H1 (cell line): ENCODE measurements at regions not wholly inside any gene's neighbourhood (a gene's known extent, or its start where the extent isn't known, plus 50 kb on each side); places are given as distances from the start of the nearest gene placed in this dataset.
"Not testable (repeated sequence)": the region's sequence is repeated elsewhere in the genome, so short reads cannot be mapped to it uniquely, and the experiment has no call there.

Source experiments
- CTCF ChIA-PET: fragments of 300-600 bp; sonication (Branson Sonifier 250); formaldehyde crosslinking; loops from one replicate; lab custom pipeline; 2021; ENCODE audit not compliant: partially characterized antibody; lab: Charles Lee
- POLR2A ChIA-PET: fragments of 300-600 bp; sonication (Branson Sonifier 250); formaldehyde crosslinking; loops from one replicate; lab custom pipeline; 2021; ENCODE audit warnings: inconsistent platforms; ENCODE audit not compliant: partially characterized antibody; lab: Charles Lee
- DNase-seq, 2 experiments: peaks; one replicate each; pipeline versions ENCODE4 v3.0.0 to v3.0.0-alpha.2; 2010 to 2022; ENCODE audit warnings: low spot score in 2 of 2, low read depth in 1 of 2, mixed read lengths in 1 of 2
- FAIRE-seq: peaks from 2 replicates; lab custom pipeline; 2011; peaks lifted over from hg19 to GRCh38; lab: Jason Lieb, UNC
- H2AFZ ChIP-seq: 2 replicates; pipeline ENCODE4 v1.8.1; 2012; ENCODE audit warnings: low read length, inconsistent platforms
- H2AK5ac ChIP-seq: 2 replicates; pipeline ENCODE4 v1.6.1; 2013; ENCODE audit warnings: low read depth, low read length
- H2BK120ac ChIP-seq: replicated peaks from 2 replicates; pipeline ENCODE3; 2013; ENCODE audit warnings: low read depth, low read length, inconsistent platforms
- H2BK12ac ChIP-seq: 2 replicates; pipeline ENCODE4 v1.6.1; 2013; ENCODE audit warnings: low read depth, low read length
- H2BK15ac ChIP-seq: 2 replicates; pipeline ENCODE4 v1.6.1; 2013; ENCODE audit warnings: low read length
- H2BK20ac ChIP-seq: 2 replicates; pipeline ENCODE4 v1.6.1; 2013; ENCODE audit warnings: low read length
- H2BK5ac ChIP-seq: 2 replicates; pipeline ENCODE4 v1.6.1; 2013; ENCODE audit warnings: low read depth, low read length
- H3K14ac ChIP-seq: 2 replicates; pipeline ENCODE4 v1.6.1; 2013; ENCODE audit warnings: inconsistent platforms; ENCODE audit not compliant: insufficient read length
- H3K18ac ChIP-seq: 2 replicates; pipeline ENCODE4 v1.6.1; 2013; ENCODE audit warnings: low read length; ENCODE audit errors: extremely low read depth
- H3K23ac ChIP-seq: 2 replicates; pipeline ENCODE4 v1.6.1; 2013; ENCODE audit warnings: inconsistent platforms; ENCODE audit not compliant: insufficient read length
- H3K23me2 ChIP-seq: 2 replicates; pipeline ENCODE4 v1.6.1; 2013; ENCODE audit warnings: low read depth, low read length
- H3K27ac ChIP-seq: 2 replicates; pipeline ENCODE4 v1.6.1; 2011; ENCODE audit warnings: low read depth, low read length, inconsistent platforms
- H3K27me3 ChIP-seq, 4 experiments: replicated peaks in 1 of 4; 1 replicate in 1 of 4; 2 replicates in 3 of 4; pipeline versions ENCODE4 v1.6.1 to v1.8.1; 2011 to 2013; ENCODE audit warnings: low read length in 3 of 4, mild to moderate bottlenecking in 3 of 4, inconsistent platforms in 2 of 4, mixed read lengths in 2 of 4, moderate library complexity in 1 of 4; ENCODE audit not compliant: control insufficient read depth in 3 of 4, insufficient read depth in 3 of 4; ENCODE audit errors: extremely low read depth in 1 of 4
- H3K36me3 ChIP-seq, 4 experiments: 2 replicates each; pipeline versions ENCODE4 v1.6.1 to v1.8.1; 2011 to 2013; ENCODE audit warnings: mild to moderate bottlenecking in 4 of 4, low read length in 3 of 4, moderate library complexity in 2 of 4, control low read depth in 1 of 4, inconsistent platforms in 1 of 4; ENCODE audit not compliant: insufficient read depth in 4 of 4, control insufficient read depth in 2 of 4
- H3K4ac ChIP-seq: replicated peaks from 2 replicates; pipeline ENCODE3; 2013; ENCODE audit warnings: low read length, low read depth, mixed read lengths, inconsistent platforms; ENCODE audit not compliant: insufficient read length
- H3K4me1 ChIP-seq, 4 experiments: replicated peaks in 1 of 4; 1 replicate in 1 of 4; 2 replicates in 3 of 4; pipeline versions ENCODE4 v1.6.1 to v1.8.1; 2011 to 2013; ENCODE audit warnings: low read length in 3 of 4, inconsistent platforms in 2 of 4, mixed read lengths in 1 of 4; ENCODE audit not compliant: insufficient read depth in 4 of 4, control insufficient read depth in 3 of 4
- H3K4me2 ChIP-seq, 2 experiments: 2 replicates each; pipeline versions ENCODE4 v1.6.1 to v1.8.1; 2011 to 2013; ENCODE audit warnings: low read depth in 2 of 2, low read length in 2 of 2, control low read depth in 1 of 2, inconsistent platforms in 1 of 2, mild to moderate bottlenecking in 1 of 2; ENCODE audit not compliant: insufficient read depth in 1 of 2
- H3K4me3 ChIP-seq, 4 experiments: fragments of 200-600, 300-600 bp in 1 of 4; sonication (generic), shearing (Covaris generic), sonication (Bioruptor Twin) in 1 of 4; 2 replicates each; pipeline versions ENCODE4 v1.5.1 to v1.8.1; 2011 to 2016; ENCODE audit warnings: low read length in 4 of 4, low read depth in 3 of 4, control low read depth in 2 of 4, inconsistent platforms in 2 of 4, mild to moderate bottlenecking in 2 of 4, mixed read lengths in 1 of 4, moderate library complexity in 1 of 4; ENCODE audit not compliant: insufficient read depth in 2 of 4; ENCODE audit errors: extremely low read depth in 1 of 4
- H3K56ac ChIP-seq: replicated peaks from 2 replicates; pipeline ENCODE3; 2013; ENCODE audit warnings: low read depth, mild to moderate bottlenecking, mixed read lengths, low read length, inconsistent platforms; ENCODE audit not compliant: insufficient read length
- H3K79me1 ChIP-seq: 2 replicates; pipeline ENCODE4 v1.6.1; 2013; ENCODE audit warnings: low read depth, low read length, control low read depth
- H3K79me2 ChIP-seq, 2 experiments: 2 replicates each; pipeline versions ENCODE4 v1.6.1 to v1.8.1; 2012 to 2013; ENCODE audit warnings: low read length in 2 of 2, mild to moderate bottlenecking in 2 of 2, inconsistent platforms in 1 of 2; ENCODE audit not compliant: insufficient read depth in 2 of 2, control insufficient read depth in 1 of 2
- H3K9ac ChIP-seq, 4 experiments: replicated peaks in 1 of 4; 1 replicate in 1 of 4; 2 replicates in 3 of 4; pipeline versions ENCODE4 v1.6.1 to v1.8.1; 2011 to 2013; ENCODE audit warnings: low read depth in 3 of 4, low read length in 3 of 4, control low read depth in 2 of 4, mild to moderate bottlenecking in 2 of 4, moderate library complexity in 2 of 4, inconsistent platforms in 1 of 4; ENCODE audit errors: extremely low read depth in 1 of 4
- H3K9me3 ChIP-seq, 2 experiments: 2 replicates each; pipeline versions ENCODE4 v1.6.1 to v1.8.1; 2012 to 2013; ENCODE audit warnings: mild to moderate bottlenecking in 2 of 2, moderate library complexity in 2 of 2, control low read depth in 1 of 2, inconsistent platforms in 1 of 2, low read depth in 1 of 2, low read length in 1 of 2, mixed read lengths in 1 of 2; ENCODE audit not compliant: insufficient read depth in 2 of 2
- H4K20me1 ChIP-seq, 2 experiments: replicated peaks in 1 of 2; 2 replicates each; pipeline versions ENCODE3 to v1.8.1; 2011 to 2013; ENCODE audit warnings: inconsistent platforms in 2 of 2, low read length in 2 of 2, mild to moderate bottlenecking in 1 of 2; ENCODE audit not compliant: insufficient read depth in 2 of 2, control insufficient read depth in 1 of 2
- H4K5ac ChIP-seq: 2 replicates; pipeline ENCODE4 v1.6.1; 2013; ENCODE audit warnings: low read length, low read depth, mixed read lengths, inconsistent platforms; ENCODE audit not compliant: insufficient read length
- H4K8ac ChIP-seq: 2 replicates; pipeline ENCODE4 v1.8.0; 2013; ENCODE audit warnings: mild to moderate bottlenecking, moderate library complexity, low read length, inconsistent platforms; ENCODE audit not compliant: insufficient read depth; ENCODE audit errors: extremely low read depth
- H4K91ac ChIP-seq: replicated peaks from 2 replicates; pipeline ENCODE3; 2013; ENCODE audit warnings: low read length, mixed read lengths, inconsistent platforms; ENCODE audit not compliant: insufficient read length
- CBX5 ChIP-seq: fragments of 300-800, 300-1000 bp; sonication (generic); IDR thresholded peaks from 2 replicates; pipeline ENCODE4 v1.7.1; 2016; ENCODE audit warnings: antibody characterized with exemption, low read length, low read depth
- KDM1A ChIP-seq: fragments of 200-600, 300-600 bp; sonication (generic); IDR thresholded peaks from 2 replicates; pipeline ENCODE4 v1.7.1; 2016; ENCODE audit warnings: mild to moderate bottlenecking, low read length, borderline replicate concordance
- MAX ChIP-seq: IDR thresholded peaks from 2 replicates; pipeline ENCODE4 v1.6.1; 2012; ENCODE audit warnings: inconsistent platforms
- SAP30 ChIP-seq: fragments of 300-600 bp; sonication (generic); IDR thresholded peaks from 2 replicates; pipeline ENCODE4 v1.7.1; 2012; ENCODE audit warnings: low read length, moderate library complexity, mild to moderate bottlenecking, inconsistent platforms; ENCODE audit not compliant: insufficient read depth, insufficient replicate concordance
- SP1 ChIP-seq: IDR thresholded peaks from 2 replicates; pipeline ENCODE4 v1.6.1; 2011; ENCODE audit warnings: low read depth, low read length
- ZNF274 ChIP-seq: IDR thresholded peaks from 2 replicates; pipeline ENCODE4 v1.7.0; 2012; ENCODE audit warnings: low read length, borderline replicate concordance; ENCODE audit errors: extremely low read depth
- WGBS, 2 experiments: shearing (Covaris generic) in 1 of 2; methylation state at CpG; one replicate each; pipeline versions ENCODE4 v1.1.6 to v1.1.7; 2013 to 2015; ENCODE audit warnings: low lambda C conversion rate in 2 of 2, mixed read lengths in 2 of 2, inconsistent platforms in 1 of 2, low coverage in 1 of 2, missing lambda C conversion rate in 1 of 2; ENCODE audit not compliant: insufficient replicate concordance in 2 of 2, insufficient coverage in 1 of 2, insufficient read length in 1 of 2; ENCODE audit errors: extremely low coverage in 1 of 2, missing lambda C conversion rate in 1 of 2; 5-methylcytosine and 5-hydroxymethylcytosine counted together

- no peak for TF ChIP-seq SAP30
- no peak for TF ChIP-seq SP1
- TF ChIP-seq MAX = no peak
- TF ChIP-seq CBX5 = no peak
- TF ChIP-seq KDM1A = no peak
- no peak for TF ChIP-seq ZNF274
- TF ChIP-seq, all 59 proteins: peak for 0
Observed at GRCh38 chr9:85466834-85467233, 274.9 kb downstream of the AGTPBP1 start (continued).

- H2AK5ac ChIP-seq, H2BK120ac ChIP-seq, DNase-seq, H2BK20ac ChIP-seq, H3K36me3 ChIP-seq, H3K27me3 ChIP-seq, H3K18ac ChIP-seq, H4K8ac ChIP-seq, H2BK15ac ChIP-seq, H3K79me2 ChIP-seq, H4K91ac ChIP-seq, H3K9me3 ChIP-seq, H3K4ac ChIP-seq, H4K20me1 ChIP-seq, H3K4me2 ChIP-seq, H3K23me2 ChIP-seq, H3K56ac ChIP-seq, H2AFZ ChIP-seq, H4K5ac ChIP-seq, POLR2A ChIA-PET, H2BK12ac ChIP-seq, H3K4me3 ChIP-seq, H3K9ac ChIP-seq, H3K4me1 ChIP-seq, CTCF ChIA-PET, H3K23ac ChIP-seq, H3K79me1 ChIP-seq, H3K27ac ChIP-seq, H3K14ac ChIP-seq, FAIRE-seq: not testable (repeated sequence)
- WGBS, 2 experiments = 78% methylated on average over 5 of the region's 5 CpGs; no CpG with 5 or more reads in 1 of the 2 experiments
- peak overlapping the region; percentile 75; the same call in 1 of the 2 replicates for H2BK5ac ChIP-seq
Observed at GRCh38 chr9:85458114-85458864, 283.5 kb downstream of the AGTPBP1 start.
